ENCODE measurements at regions not wholly inside any gene's neighbourhood (a gene's known extent, or its start where the extent isn't known, plus 50 kb on each side); places are given as distances from the start of the nearest gene placed in this dataset.

GRCh38 chr14:87309557-87309956 lies 683.4 kb downstream of the GALC start:
- no peak for TF ChIP-seq CTCF (IDR thresholded peaks at IDR 0.05)
- TF ChIP-seq POLR2A (IDR thresholded peaks at IDR 0.05), result no peak

Data from body of pancreas (tissue), 4 donors.